Bronchial epithelial cell (primary cell): ENCODE measurements at regions not wholly inside any gene's neighbourhood (a gene's known extent, or its start where the extent isn't known, plus 50 kb on each side); places are given as distances from the start of the nearest gene placed in this dataset.
"Not testable (repeated sequence)": the region's sequence is repeated elsewhere in the genome, so short reads cannot be mapped to it uniquely, and the experiment has no call there.

Source experiments
- DNase-seq: peaks from one replicate; pipeline ENCODE4 v3.0.0-alpha.2; 2010; ENCODE audit warnings: low read depth
- FAIRE-seq: peaks from 2 replicates; lab custom pipeline; 2011; peaks lifted over from hg19 to GRCh38; lab: Jason Lieb, UNC
- H3K27me3 ChIP-seq: 2 replicates; pipeline ENCODE4 v1.5.1; 2011; ENCODE audit warnings: low read length; ENCODE audit not compliant: control insufficient read depth, insufficient read depth
- H3K36me3 ChIP-seq: 2 replicates; pipeline ENCODE4 v1.5.1; 2011; ENCODE audit warnings: low read length; ENCODE audit not compliant: control insufficient read depth, insufficient read depth
- H3K4me3 ChIP-seq: 2 replicates; pipeline ENCODE4 v1.5.1; 2011; ENCODE audit warnings: mild to moderate bottlenecking, low read depth, low read length, control low read depth
- CTCF ChIP-seq: IDR thresholded peaks from 2 replicates; pipeline ENCODE4 v1.5.1; 2011; ENCODE audit warnings: mild to moderate bottlenecking, moderate library complexity, low read length, control low read depth, inconsistent platforms; ENCODE audit not compliant: insufficient read depth, severe bottlenecking

DNA sequence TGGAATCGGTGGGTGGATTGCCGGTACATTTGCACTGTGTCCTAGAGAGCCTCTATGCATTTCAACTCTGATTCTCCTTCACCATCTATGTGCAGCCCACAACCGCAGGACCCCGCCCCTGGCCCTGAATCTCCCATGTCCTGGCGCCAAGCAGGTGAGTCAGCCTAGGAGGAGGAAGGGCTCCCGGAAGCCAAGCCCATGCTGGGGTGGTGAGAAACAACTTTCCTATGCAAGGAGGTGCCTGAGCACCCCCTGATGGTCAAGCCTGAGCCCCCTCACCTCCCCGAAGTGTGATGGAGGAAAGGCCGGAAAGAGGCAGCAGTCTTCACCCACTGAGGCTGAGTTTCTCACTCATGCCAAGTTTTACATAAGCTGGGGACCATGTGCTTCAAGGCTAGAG lies 110.8 kb downstream of the TNFRSF13B start:
- not testable (repeated sequence) for FAIRE-seq, H3K36me3 ChIP-seq, H3K27me3 ChIP-seq, H3K4me3 ChIP-seq
- DNase-seq, result peak; percentile 66
- TF ChIP-seq CTCF, result peak; percentile 37

- not testable (repeated sequence) for DNase-seq, FAIRE-seq, H3K36me3 ChIP-seq, H3K27me3 ChIP-seq, H3K4me3 ChIP-seq
These were observed 111.5 kb downstream of the TNFRSF13B start for GRCh38 chr17:16860467-16860866.

DNA sequence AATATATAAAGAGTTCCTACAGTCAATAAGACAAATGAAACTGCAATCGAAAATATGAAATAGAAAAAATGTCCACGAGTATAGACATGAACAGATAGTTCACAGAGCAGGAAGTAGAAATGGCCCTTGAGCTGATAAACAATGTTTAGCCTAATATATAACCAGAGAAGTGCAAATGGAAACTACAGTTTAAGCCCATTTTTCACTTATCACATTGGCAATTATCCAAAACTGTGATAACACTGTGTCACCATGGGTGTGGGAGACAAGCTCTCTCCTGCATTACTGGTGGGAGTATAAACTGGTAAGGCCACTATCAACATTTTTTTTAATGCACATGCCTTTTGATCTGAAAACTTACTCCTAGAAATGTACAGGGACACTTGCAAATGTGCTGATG lies 112.4 kb downstream of the TNFRSF13B start:
- DNase-seq, H3K4me3 ChIP-seq, FAIRE-seq: not testable (repeated sequence)

GRCh38 chr17:16857746-16858145 lies 114.2 kb downstream of the TNFRSF13B start:
- DNase-seq, H3K4me3 ChIP-seq, FAIRE-seq, H3K36me3 ChIP-seq, H3K27me3 ChIP-seq: not testable (repeated sequence)

More for the DNA sequence above, 112.4 kb downstream of the TNFRSF13B start:
- H3K27me3 ChIP-seq, H3K36me3 ChIP-seq: not testable (repeated sequence)

DNA sequence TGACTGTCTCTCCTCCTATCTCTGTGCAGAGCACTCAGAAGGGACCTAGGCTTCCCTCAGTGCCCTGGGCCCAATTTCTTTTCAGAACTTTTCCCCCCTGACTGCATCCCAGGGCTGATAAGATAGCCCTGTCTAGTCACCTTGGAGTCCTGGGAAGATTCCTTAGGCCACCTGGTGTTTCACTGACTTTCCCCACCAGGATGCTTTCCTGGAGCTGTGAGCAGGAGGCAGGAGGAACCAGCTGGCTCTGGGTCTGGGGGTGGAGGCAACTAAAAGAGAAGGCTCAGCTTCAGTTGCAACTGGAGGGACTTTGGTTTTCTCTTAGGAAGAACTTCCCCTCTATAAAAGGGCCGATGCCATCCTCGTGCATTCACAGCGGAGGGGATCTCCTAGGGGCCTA lies 115.1 kb downstream of the TNFRSF13B start:
- H3K4me3 ChIP-seq, H3K36me3 ChIP-seq, H3K27me3 ChIP-seq, DNase-seq, FAIRE-seq: not testable (repeated sequence)

DNA sequence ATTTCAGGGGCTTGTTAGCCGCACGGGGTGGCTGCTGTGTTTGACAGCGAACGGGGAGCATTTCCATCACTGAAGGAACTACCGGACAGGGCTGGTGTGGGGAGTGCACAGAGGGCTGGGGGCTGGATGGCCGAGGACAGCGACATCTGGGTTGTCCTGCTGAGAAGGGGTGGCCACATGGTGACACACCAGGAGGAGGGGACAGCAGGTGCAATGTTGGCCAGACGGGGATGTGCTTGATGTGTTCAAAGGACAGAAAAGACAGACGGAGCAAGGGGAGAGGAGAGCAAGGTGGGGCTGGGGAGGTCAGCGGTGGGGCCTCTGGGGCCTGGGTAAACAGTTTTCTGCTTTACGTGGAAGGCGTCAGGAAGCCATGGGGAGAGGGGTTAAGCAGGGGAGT lies 115.7 kb downstream of the TNFRSF13B start:
- not testable (repeated sequence) for H3K4me3 ChIP-seq, H3K27me3 ChIP-seq, FAIRE-seq, H3K36me3 ChIP-seq, DNase-seq

DNA sequence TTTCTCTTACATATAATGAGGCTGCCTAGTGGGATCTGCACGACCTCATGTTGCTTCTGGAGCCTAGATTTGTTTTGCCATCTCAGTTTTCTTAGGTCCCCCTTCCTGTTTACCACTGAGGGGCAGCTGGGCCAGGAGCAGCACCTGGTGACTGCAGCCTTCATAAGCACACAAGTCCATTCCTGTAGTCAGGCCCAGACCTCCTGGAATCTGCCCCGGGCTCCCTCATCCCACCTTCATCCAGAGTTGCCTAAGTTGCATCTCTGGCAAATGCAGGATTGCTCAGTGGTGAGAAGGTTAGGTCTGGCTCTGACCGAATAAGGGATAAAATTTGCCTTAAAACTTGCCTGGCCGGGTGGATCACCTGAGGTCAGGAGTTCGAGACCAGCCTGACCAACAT lies 117.3 kb downstream of the TNFRSF13B start:
- not testable (repeated sequence) for DNase-seq, H3K27me3 ChIP-seq, H3K4me3 ChIP-seq, FAIRE-seq, H3K36me3 ChIP-seq

- TF ChIP-seq CTCF, result no peak
- Histone ChIP-seq H3K27me3 (no peaks in the 10 kb centered on the region), H3K4me3 (no peak overlapping the region), H3K36me3 (no peaks in the 10 kb centered on the region)
- FAIRE-seq (peak; percentile 43), DNase-seq (no peak)
These were observed 118.1 kb downstream of the TNFRSF13B start for GRCh38 chr17:16853661-16854320.

GRCh38 chr17:16849861-16850260 lies 122.1 kb downstream of the TNFRSF13B start:
- H3K4me3 ChIP-seq, H3K27me3 ChIP-seq, H3K36me3 ChIP-seq, DNase-seq: not testable (repeated sequence)
- FAIRE-seq, result peak; percentile 58

GRCh38 chr17:16848997-16849396 lies 122.9 kb downstream of the TNFRSF13B start:
- H3K36me3 ChIP-seq, H3K27me3 ChIP-seq, FAIRE-seq, H3K4me3 ChIP-seq, DNase-seq: not testable (repeated sequence)

- FAIRE-seq, H3K36me3 ChIP-seq, DNase-seq, H3K4me3 ChIP-seq, H3K27me3 ChIP-seq: not testable (repeated sequence)
These were observed 126.8 kb downstream of the TNFRSF13B start for GRCh38 chr17:16845098-16845497.

DNA sequence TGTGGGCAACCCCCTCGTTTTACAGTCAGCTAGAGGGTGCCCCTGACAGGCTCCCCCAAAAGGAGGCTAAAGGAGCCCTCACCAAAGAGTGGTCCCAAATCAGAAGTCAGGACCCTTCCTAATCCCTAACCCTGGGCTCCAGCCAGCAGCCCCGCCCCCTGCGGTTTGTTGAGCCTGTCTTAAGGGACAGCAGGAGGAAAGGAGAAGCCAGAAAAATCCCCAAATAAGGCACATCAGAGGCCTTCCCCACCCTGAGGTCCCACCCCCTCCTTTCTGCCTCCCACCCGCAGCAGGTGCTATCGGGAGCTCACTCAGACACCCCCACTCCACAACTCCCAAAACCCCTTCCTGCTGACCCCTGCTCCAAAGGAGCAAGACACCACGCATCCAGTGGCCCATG lies 127.2 kb downstream of the TNFRSF13B start:
- H3K36me3 ChIP-seq, H3K27me3 ChIP-seq, DNase-seq, H3K4me3 ChIP-seq, FAIRE-seq: not testable (repeated sequence)

DNA sequence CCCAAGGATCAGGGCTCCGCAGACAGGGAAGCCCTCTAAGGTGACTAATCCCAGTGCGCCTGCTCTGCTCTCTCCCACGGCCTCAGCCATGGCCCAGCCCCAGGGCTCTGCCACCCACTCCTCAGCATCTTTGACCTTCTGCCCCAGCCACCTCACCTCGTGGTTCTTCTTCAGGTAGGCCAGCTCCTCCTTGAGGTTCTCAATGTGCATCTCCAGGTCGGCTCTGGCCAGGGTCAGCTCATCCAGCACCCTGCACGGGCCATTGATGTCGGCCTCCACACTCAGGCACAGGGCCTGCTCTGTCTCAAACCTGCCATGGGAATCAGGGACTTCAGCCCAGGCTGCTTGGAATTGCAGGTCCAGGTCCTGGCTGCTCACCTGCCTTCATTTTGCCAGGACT lies 128.4 kb downstream of the TNFRSF13B start:
- not testable (repeated sequence) for H3K36me3 ChIP-seq, H3K4me3 ChIP-seq, DNase-seq, FAIRE-seq, H3K27me3 ChIP-seq
